ENCODE measurements at regions not wholly inside any gene's neighbourhood (a gene's known extent, or its start where the extent isn't known, plus 50 kb on each side); places are given as distances from the start of the nearest gene placed in this dataset.
"Not testable (repeated sequence)": the region's sequence is repeated elsewhere in the genome, so short reads cannot be mapped to it uniquely, and the experiment has no call there.

- no peak for TF ChIP-seq CTCF (IDR thresholded peaks at IDR 0.05; ENCODE audit: low read depth, low read length)
- H3K27me3 ChIP-seq (ENCODE audit: control insufficient read depth, insufficient read depth, low read length), result no peaks in the 10 kb centered on the region
- no peaks in the 10 kb centered on the region for H3K9me3 ChIP-seq (ENCODE audit: control insufficient read depth, insufficient read depth, low read length)
- ChIA-PET POLR2A (no interaction called here), CTCF (no interaction called here)
- H3K27ac ChIP-seq (ENCODE audit: low read depth, low read length), result no peak overlapping the region
- no peak for DNase-seq (ENCODE audit: low read depth, low spot score)
- H3K4me3 ChIP-seq (ENCODE audit: low read depth, low read length), result no peak overlapping the region
Observed at GRCh38 chr10:94112321-94112720, 118.6 kb downstream of the PLCE1 start.

- no peak for DNase-seq (ENCODE audit: low read depth, low spot score)
- Histone ChIP-seq H3K27me3 (ENCODE audit: control insufficient read depth, insufficient read depth, low read length) (no peaks in the 10 kb centered on the region), H3K27ac (ENCODE audit: low read depth, low read length) (no peak overlapping the region), H3K4me3 (ENCODE audit: low read depth, low read length) (no peak overlapping the region), H3K9me3 (ENCODE audit: control insufficient read depth, insufficient read depth, low read length) (no peaks in the 10 kb centered on the region)
- CTCF ChIA-PET, result no interaction called here
- POLR2A ChIA-PET, result no interaction called here
- no peak for TF ChIP-seq CTCF (IDR thresholded peaks at IDR 0.05; ENCODE audit: low read depth, low read length)
Observed at GRCh38 chr10:94115725-94116124, 122.0 kb downstream of the PLCE1 start.

- no peak overlapping the region for H3K4me3 ChIP-seq (ENCODE audit: low read depth, low read length)
- DNase-seq (ENCODE audit: low read depth, low spot score), result no peak
- no peak for TF ChIP-seq CTCF (IDR thresholded peaks at IDR 0.05; ENCODE audit: low read depth, low read length)
- no peak overlapping the region for H3K27ac ChIP-seq (ENCODE audit: low read depth, low read length)
- CTCF ChIA-PET, result no interaction called here
- POLR2A ChIA-PET, result no interaction called here
- no peaks in the 10 kb centered on the region for H3K9me3 ChIP-seq (ENCODE audit: control insufficient read depth, insufficient read depth, low read length)
- no peaks in the 10 kb centered on the region for H3K27me3 ChIP-seq (ENCODE audit: control insufficient read depth, insufficient read depth, low read length)
Observed at GRCh38 chr10:94116848-94117247, 123.1 kb downstream of the PLCE1 start.

GRCh38 chr10:94122211-94122610, 128.5 kb downstream of the PLCE1 start:
- Histone ChIP-seq H3K27ac (ENCODE audit: low read depth, low read length) (peak overlapping the region; percentile 63), H3K27me3 (ENCODE audit: control insufficient read depth, insufficient read depth, low read length) (no peaks in the 10 kb centered on the region), H3K9me3 (ENCODE audit: control insufficient read depth, insufficient read depth, low read length) (no peaks in the 10 kb centered on the region), H3K4me3 (ENCODE audit: low read depth, low read length) (no peak overlapping the region)
- POLR2A ChIA-PET, result interaction anchor here (1.1 to 2.0 kb wide), 3 partner anchors 16 to 62 kb away, joined by 4 to 7 read pairs (median 5); no protein-coding TSS in a partner anchor
- no peak for TF ChIP-seq CTCF (IDR thresholded peaks at IDR 0.05; ENCODE audit: low read depth, low read length)
- CTCF ChIA-PET, result interaction anchor here (0.9 to 1.0 kb wide), 2 partner anchors 13 to 322 kb away, joined by 3 to 4 read pairs; no protein-coding TSS in a partner anchor
- no peak for DNase-seq (ENCODE audit: low read depth, low spot score)

GRCh38 chr10:94123258-94123995, 129.7 kb downstream of the PLCE1 start:
- H3K9me3 ChIP-seq (ENCODE audit: control insufficient read depth, insufficient read depth, low read length), result no peaks in the 10 kb centered on the region
- DNase-seq (ENCODE audit: low read depth, low spot score), result peak; percentile 83
- no peak overlapping the region for H3K4me3 ChIP-seq (ENCODE audit: low read depth, low read length)
- no peak for TF ChIP-seq CTCF (IDR thresholded peaks at IDR 0.05; ENCODE audit: low read depth, low read length)
- POLR2A ChIA-PET, result interaction anchor here (1.1 to 2.0 kb wide), 4 partner anchors 15 to 60 kb away, joined by 3 to 7 read pairs (median 4); no protein-coding TSS in a partner anchor
- H3K27ac ChIP-seq (ENCODE audit: low read depth, low read length), result peak overlapping the region; percentile 63
- H3K27me3 ChIP-seq (ENCODE audit: control insufficient read depth, insufficient read depth, low read length), result no peaks in the 10 kb centered on the region
- CTCF ChIA-PET, result interaction anchor here (0.7 to 1.0 kb wide), 4 partner anchors 11 to 198 kb away, joined by 3 to 4 read pairs (median 3); no protein-coding TSS in a partner anchor

GRCh38 chr10:94124147-94124546, 130.4 kb downstream of the PLCE1 start:
- CTCF ChIA-PET, result interaction anchor here (0.7 to 0.8 kb wide), 2 partner anchors 22 to 197 kb away, joined by 3 read pairs; no protein-coding TSS in a partner anchor
- H3K9me3 ChIP-seq (ENCODE audit: control insufficient read depth, insufficient read depth, low read length); H3K27me3 ChIP-seq (ENCODE audit: control insufficient read depth, insufficient read depth, low read length); H3K4me3 ChIP-seq (ENCODE audit: low read depth, low read length); DNase-seq (ENCODE audit: low read depth, low spot score): not testable (repeated sequence)
- POLR2A ChIA-PET, result interaction anchor here (1.4 to 2.0 kb wide), 2 partner anchors 16 to 20 kb away, joined by 3 to 5 read pairs; no protein-coding TSS in a partner anchor
- peak overlapping the region; percentile 33 for H3K27ac ChIP-seq (ENCODE audit: low read depth, low read length)

GRCh38 chr10:94125268-94125667, 131.5 kb downstream of the PLCE1 start:
- peak overlapping the region; percentile 87 for H3K27ac ChIP-seq (ENCODE audit: low read depth, low read length)
- ChIA-PET CTCF (interaction anchor here (1.2 kb wide), 1 partner anchor 20 kb away, joined by 4 read pairs; no protein-coding TSS in a partner anchor), POLR2A (interaction anchor here (0.9 to 1.3 kb wide), 3 partner anchors 10 to 21 kb away, joined by 3 read pairs; no protein-coding TSS in a partner anchor)
- H3K9me3 ChIP-seq (ENCODE audit: control insufficient read depth, insufficient read depth, low read length); H3K4me3 ChIP-seq (ENCODE audit: low read depth, low read length); H3K27me3 ChIP-seq (ENCODE audit: control insufficient read depth, insufficient read depth, low read length); DNase-seq (ENCODE audit: low read depth, low spot score): not testable (repeated sequence)

Measured in AG04450 (cell line).